NCI-H345 treated with DMSO at 0.1 percent for 48 hours (cell line): ENCODE measurements at regions not wholly inside any gene's neighbourhood (a gene's known extent, or its start where the extent isn't known, plus 50 kb on each side); places are given as distances from the start of the nearest gene placed in this dataset.
A peak's percentile ranks its signal among the peaks of the same experiment; 100 is the strongest.
"Not testable (repeated sequence)": the region's sequence is repeated elsewhere in the genome, so short reads cannot be mapped to it uniquely, and the experiment has no call there.

Source experiments
- DNase-seq: peaks from one replicate; lab custom pipeline; 2025; ENCODE audit not compliant: unreplicated experiment; lab: John Stamatoyannopoulos, UW

DNA sequence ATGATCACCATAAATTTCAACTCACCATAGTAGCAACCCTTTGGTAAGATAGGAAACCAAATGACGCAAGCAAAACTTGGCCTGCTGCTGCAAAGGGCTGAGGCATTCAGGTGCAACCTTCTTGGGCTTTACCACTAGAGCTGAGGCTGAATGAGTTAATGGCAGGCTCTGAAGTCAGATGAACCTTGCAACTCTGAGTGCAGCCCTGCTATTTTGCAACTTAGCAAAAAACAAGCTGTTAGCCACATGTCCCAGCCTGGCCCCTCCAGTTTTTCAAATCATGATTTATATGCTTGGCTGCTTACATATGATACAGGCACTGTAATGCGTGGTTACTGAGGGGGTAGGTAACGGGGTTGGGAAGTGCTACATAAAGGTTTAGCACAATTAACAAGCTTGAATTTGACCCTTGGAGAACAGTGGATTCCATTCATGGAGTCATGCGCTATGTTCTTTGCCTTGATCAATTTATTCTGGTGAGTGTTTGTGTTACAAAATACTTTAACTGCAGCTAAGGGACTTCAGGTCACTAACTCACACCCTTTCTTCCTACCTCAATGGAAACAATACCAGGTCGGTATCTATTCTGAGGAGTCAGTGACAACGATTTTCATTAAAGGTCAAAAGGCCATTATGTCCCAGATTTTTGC lies 80.5 kb upstream of the PPARGC1A start:
- no peak for DNase-seq

DNA sequence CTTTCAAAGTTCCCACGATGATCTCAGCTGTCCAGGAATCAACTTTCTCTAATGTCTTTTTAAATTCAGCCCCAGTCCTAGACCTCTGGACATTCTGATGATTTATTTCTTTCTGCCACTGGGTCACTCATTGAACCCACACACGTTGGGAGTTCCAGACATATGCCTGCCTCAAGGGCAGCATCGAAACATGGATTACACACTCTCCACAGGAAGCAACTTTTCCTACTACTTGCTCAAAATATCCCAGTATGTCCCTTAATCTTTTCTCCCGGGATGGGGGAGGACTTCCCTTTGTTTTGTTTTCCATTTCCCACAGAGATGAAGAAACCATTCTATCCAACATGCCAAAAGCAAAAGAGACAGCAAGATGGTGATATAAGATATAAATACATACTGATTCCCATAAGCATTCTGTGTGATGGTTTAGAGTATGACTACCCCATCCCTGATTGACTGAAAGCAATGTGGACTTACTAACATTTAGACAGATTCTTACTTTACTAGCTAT lies 79.8 kb upstream of the PPARGC1A start:
- no peak for DNase-seq

DNA sequence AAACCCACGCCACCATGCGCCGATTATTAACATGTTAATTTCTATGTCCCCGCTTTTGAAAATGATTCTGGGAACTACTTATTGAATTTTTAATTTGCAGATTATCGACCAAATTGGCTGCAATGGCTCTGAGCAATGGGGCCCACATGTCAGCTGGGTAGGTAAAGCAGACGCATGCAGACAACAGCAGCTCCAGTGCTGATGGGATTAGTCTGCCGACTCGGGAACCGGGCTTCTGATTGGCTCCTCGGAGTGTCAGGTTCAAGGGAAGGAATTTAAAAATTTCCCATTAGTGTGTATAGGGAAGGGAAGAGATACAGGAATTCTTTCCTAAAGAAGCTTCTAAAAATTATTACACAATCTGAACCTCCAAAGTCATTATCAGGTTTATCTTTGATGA lies 77.4 kb upstream of the PPARGC1A start:
- no peak for DNase-seq

DNA sequence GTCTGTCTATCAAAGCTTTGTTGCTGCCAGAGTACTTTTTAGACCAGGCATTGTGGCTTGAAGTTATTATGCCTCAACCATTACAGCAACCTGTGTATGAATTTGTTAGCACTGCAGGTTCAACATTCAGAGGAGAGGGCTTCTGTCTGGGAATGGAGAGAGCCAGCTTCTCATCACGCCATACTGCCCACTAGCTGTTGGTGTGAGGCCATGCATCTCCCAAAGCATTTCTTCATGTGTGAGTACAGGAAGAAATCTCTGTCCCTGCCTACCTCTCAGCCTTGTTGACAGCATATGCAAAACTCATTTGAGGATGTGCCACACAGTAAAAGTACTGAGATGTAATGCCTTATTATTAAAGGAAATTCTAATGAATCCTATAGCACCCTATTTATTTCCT lies 76.9 kb upstream of the PPARGC1A start:
- no peak for DNase-seq

DNA sequence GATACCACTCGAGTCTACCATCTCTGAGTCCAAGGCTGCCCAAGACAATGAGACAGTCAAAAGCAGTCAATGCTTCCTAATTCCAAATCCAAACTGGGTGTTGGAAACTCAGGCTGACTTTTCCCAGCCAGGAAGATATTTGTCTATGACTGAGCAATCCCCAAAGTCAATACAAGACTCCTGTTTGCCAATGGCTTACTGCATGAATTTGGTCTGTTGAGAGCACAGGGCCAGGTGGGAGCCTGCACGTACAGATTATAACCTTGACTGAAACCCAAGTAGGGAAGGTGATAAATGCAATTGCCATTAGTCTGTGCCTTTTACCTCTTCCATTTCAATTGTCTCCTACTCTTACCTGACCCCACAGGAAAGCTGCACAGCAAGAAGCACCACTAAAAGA lies 72.6 kb upstream of the PPARGC1A start:
- peak; percentile 9 for DNase-seq

DNA sequence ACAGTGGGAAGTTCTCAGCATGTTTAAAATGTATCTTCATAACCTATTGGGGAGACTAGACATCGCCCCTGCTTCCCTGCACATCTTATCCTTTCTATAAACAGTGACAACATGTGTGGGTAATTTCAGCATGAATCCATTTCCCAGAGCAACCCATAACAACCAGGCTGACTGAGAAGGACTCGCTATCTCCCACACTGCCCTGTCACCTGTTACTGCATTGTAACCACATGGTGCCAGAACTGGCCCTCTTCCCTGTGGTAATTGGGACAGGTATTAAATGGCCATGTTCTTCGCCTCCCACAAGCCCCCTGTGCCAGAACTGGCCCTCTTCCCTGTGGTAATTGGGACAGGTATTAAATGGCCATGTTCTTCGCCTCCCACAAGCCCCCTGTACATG lies 71.5 kb upstream of the PPARGC1A start:
- not testable (repeated sequence) for DNase-seq

DNA sequence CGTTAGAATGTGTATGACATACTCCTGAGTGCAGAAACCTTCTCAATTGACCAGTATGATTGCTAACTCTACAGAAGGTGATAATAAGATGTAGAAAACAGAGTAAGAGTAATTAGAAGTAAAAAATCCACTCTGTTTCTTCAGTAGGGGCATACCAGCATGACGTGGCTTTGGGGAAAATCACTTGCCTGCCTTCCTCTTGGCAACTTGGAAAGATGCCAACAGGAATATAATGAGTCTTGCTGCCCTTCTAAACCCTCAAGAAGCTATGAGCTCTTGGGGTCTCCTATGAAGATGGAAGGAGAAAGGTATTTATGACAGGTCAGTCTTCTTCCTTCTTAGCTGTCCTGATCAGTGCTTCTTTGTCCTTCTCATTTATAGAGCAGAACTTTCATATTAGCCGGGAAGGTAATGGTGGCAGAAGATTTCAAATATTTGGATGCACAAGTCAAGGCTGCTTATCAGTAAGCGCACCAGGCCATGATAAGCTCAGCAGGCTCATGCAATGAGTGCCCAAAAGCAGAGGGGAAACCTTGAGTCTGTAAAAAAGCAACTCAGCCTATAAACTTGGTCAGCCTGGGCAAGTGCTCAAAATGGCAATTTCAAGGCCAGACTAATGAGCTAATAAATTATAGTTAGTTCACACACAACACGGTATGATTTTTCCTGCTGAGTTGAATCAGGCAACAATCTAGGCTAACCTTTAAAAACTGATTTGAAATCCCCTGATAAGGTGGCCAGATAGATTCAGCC lies 69.7 kb upstream of the PPARGC1A start:
- DNase-seq, result no peak

DNA sequence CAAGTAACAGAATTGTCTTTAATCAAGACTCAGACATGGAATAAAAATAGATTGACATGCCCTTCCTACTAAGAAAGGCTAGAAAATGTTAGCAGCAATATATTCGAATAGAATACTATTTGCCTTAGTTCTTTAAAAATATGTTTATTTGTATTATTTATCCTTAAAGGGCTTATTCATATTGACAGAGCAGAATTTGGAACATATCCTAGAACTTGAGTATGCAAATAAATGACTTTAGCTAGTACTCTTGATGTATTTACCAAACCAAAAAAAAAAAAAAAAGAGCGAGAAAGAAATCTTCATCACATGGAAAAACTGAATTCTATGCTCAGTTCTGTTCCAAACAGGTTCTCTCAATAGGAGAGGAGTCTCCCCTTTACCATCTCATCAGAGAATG lies 68.9 kb upstream of the PPARGC1A start:
- DNase-seq, result no peak

DNA sequence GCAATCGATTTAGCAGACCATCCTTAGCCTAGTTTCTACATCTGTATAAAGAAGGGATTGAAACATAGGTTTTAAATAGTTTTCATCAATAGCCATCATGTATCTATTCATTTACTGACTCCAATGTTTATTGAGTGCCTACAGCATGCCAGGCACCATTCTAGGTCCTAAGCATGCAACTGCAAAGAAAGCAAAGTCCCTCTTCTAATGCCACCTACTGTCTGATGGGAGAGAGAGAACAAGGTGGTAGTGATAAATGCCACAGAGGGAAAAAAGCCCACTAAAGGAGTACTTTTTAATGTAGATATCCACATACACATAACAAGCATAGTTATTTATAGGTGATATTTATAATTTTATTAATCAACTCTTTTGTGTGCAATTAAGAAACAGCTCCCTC lies 67.6 kb upstream of the PPARGC1A start:
- no peak for DNase-seq

DNA sequence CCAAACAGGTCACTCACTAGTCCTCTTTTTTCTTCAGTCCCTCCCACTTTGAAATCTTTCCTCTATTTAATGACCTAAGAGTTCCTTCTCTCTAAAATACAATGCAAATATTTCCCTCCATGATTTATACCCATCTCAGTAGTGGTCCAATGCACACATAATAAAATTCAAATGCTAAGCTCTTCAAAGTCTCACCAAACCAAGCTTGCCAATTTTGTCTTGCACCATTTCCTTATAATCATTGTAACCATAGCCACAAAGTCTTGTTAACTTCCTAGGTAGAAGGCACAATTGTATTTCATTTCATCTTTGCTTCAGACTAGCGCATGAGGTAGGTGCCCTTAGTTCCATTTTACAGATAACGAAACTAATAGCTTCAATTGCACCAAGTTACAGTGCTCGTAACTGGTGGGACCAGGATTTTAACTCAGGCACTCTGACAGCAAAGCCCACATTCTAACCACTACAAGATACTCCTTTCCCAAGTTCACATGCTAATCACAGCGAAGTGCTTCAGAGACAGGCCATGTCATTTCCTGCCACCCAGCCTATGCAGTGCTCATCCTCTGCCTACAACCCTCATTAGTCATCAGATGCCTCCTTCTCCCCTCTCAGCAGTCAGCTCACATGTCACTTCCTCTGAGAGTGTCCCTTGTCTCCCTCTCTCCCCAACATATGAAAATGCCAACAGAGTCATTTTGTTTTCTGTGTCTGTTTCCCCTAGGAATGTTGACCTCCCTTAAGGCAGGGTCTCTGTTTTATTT lies 66.9 kb upstream of the PPARGC1A start:
- DNase-seq, result no peak

DNA sequence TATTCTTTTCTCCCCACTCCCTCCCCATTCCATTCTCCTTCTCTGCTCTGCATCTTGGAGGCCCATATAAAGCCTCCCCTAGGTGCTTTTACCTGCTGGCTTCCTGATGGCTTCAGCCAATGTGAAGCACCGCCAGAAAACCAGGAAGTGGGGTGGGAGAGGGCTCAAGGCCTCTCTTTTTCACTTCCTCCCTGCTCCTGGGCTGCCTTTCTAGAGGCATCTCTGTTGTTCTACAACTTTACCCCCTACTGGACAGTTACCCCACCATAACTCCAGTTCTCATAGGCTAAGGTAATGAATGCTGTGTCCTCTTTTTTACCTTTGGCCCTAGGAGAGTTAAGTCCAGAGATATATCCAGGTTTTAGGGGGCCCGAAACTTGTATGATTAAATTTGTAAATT lies 62.4 kb upstream of the PPARGC1A start:
- DNase-seq, result no peak

DNA sequence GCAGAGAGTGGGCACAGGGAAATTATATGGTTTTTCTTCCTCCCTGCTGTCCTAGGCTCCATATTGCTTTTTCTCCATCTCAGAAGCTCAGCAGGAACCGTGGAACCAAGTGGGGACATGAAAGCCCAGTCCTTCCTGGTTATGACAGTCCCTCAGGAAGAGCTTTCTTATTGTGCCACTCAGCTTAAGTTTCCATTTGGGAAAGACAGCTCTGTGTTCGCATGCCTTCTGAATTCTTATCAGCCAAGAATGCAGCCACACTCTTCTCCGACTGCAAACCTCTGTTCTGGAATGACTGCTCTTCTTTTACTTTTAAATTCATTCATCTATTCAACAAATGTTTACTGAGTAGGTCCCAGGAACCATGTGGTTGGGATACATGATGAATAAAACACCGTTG lies 58.0 kb upstream of the PPARGC1A start:
- no peak for DNase-seq

DNA sequence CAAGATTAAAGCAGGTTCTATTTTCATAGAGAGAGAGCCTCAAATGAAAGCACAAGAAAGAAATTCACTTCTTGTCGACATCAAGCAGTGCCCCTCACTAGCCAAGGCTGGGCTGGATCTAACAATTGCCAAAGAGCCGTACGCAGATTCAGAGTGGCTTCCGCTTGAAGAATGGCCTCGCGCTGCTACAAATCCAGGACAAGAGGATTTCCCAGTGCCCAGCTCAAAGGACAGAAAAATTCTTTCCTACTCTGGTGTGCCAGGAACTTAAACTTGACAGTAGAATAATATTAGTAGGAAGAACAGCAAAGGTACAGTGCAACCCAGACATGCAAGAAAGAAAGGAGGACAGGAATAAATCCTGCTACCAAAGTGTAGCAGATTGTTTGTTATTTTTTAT lies 56.5 kb upstream of the PPARGC1A start:
- DNase-seq, result no peak

DNA sequence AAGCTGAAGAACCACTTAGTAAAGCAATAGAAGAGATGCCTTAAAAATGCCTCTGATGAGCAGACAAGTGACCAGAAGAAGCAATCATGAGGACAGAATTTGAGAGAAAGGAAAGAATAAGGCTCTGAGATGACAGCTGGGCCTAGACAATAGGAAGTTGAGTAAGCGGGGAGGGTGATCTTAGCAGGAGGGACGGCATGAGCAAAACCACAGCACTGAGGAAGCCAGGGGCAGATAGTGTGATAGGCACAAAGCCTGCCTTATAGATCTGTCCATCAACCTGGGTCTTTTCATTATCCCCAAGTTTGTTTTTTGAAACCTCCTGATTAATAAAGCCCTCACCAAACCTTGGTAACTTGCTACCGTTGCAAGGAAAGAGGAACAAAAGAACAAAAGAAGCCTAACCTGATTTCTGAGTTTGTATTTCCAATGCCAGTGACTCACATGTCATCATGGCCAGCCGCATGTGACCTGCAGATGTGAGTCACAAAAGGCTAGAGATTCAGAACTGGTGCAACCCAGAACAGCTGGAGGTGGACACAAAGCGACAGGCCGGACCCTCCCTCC lies 55.7 kb upstream of the PPARGC1A start:
- no peak for DNase-seq

DNA sequence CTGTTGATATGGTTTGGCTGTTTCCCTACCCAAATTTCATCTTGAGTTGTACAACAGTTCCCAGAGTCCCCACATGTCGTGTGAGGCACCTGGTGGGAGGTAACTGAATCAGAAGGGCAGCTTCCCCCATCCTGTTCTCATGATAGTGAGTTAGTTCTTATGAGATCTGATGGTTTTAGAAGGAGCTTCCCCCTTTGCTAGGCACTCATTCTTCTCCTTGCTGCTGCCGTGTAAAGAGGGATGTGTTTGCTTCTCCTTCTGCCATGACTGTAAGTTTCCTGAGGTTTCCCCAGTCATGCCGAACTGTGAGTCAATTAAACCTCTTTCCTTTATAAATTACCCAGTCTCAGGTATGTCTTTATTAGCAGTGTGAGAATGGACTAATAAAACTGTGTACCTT lies 54.7 kb upstream of the PPARGC1A start:
- DNase-seq, result not testable (repeated sequence)

DNA sequence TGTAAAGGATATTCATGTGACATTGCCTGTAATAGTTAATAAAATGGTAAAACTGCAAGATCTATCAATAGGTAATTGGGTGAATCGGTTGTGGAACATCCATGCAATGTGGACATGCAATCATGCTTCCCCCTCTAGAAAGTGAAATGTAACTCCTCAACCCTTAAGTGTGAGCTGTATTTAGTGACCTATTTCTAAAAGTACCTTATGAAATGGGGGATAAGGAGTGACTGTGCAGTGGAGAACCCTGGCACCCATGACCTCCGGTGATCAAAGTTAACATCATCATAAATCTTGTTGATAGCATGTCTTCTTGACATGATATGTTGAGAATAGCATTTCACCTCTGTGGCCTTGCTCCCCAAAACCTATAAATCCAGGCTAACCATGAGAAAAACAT lies 53.6 kb upstream of the PPARGC1A start:
- no peak for DNase-seq

DNA sequence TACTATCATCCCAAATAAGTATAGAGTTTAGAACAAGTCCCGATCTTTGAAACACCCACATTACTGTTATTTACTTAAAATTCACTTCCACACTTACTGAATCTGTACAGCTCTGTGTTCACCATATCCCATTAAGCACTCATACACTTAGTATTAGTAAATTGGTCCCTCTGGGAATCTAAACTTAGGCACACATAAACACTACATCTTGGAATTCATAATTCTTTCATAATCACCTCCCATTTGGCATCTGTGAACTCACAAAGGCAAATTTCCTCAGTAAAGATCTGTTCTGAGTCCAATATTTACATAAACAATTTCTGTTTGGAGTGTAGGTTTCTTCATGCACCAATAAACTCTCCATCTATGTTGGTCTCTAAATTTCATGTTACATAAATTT lies 52.6 kb upstream of the PPARGC1A start:
- no peak for DNase-seq
